Fibroblast of skin of right biceps (primary cell): ENCODE measurements at regions not wholly inside any gene's neighbourhood (a gene's known extent, or its start where the extent isn't known, plus 50 kb on each side); places are given as distances from the start of the nearest gene placed in this dataset.

Source experiments
- DNase-seq: peaks from one replicate; pipeline ENCODE4 v3.0.0-alpha.2; 2013

- no peak for DNase-seq
Observed at GRCh38 chr20:24135781-24136180, 147.2 kb upstream of the GGTLC1 start.

- DNase-seq: no peak
Observed at GRCh38 chr20:24134930-24135329, 146.4 kb upstream of the GGTLC1 start.

- peak; percentile 7 for DNase-seq
Observed at GRCh38 chr20:24134284-24134683, 145.7 kb upstream of the GGTLC1 start.

- peak; percentile 18 for DNase-seq
Observed at GRCh38 chr20:24132246-24132645, 143.7 kb upstream of the GGTLC1 start.

GRCh38 chr20:24131684-24132083 lies 143.1 kb upstream of the GGTLC1 start:
- no peak for DNase-seq

GRCh38 chr20:24131281-24131680 lies 142.7 kb upstream of the GGTLC1 start:
- no peak for DNase-seq

- no peak for DNase-seq
Observed at GRCh38 chr20:24129641-24130040, 141.1 kb upstream of the GGTLC1 start.

- DNase-seq: no peak
Observed at GRCh38 chr20:24124951-24125650, 136.5 kb upstream of the GGTLC1 start.

- DNase-seq: no peak
Observed at GRCh38 chr20:24124003-24124402, 135.4 kb upstream of the GGTLC1 start.

GRCh38 chr20:24118441-24119175 lies 130.0 kb upstream of the GGTLC1 start:
- DNase-seq: peak; percentile 56

GRCh38 chr20:24118034-24118433 lies 129.5 kb upstream of the GGTLC1 start:
- DNase-seq: peak; percentile 31

- DNase-seq: peak; percentile 65
Observed at GRCh38 chr20:24117383-24117782, 128.8 kb upstream of the GGTLC1 start.

GRCh38 chr20:24116611-24117010 lies 128.0 kb upstream of the GGTLC1 start:
- no peak for DNase-seq

GRCh38 chr20:24112360-24112759 lies 123.8 kb upstream of the GGTLC1 start:
- no peak for DNase-seq

- no peak for DNase-seq
Observed at GRCh38 chr20:24111858-24112257, 123.3 kb upstream of the GGTLC1 start.

- DNase-seq: no peak
Observed at GRCh38 chr20:24109537-24109936, 121.0 kb upstream of the GGTLC1 start.

GRCh38 chr20:24109008-24109407 lies 120.4 kb upstream of the GGTLC1 start:
- DNase-seq: peak; percentile 36

GRCh38 chr20:24108581-24108980 lies 120.0 kb upstream of the GGTLC1 start:
- DNase-seq: peak; percentile 19

GRCh38 chr20:24106801-24107445 lies 118.3 kb upstream of the GGTLC1 start:
- no peak for DNase-seq

GRCh38 chr20:24106150-24106800 lies 117.7 kb upstream of the GGTLC1 start:
- peak; percentile 64 for DNase-seq

- peak; percentile 73 for DNase-seq
Observed at GRCh38 chr20:24102749-24103333, 114.3 kb upstream of the GGTLC1 start.

- no peak for DNase-seq
Observed at GRCh38 chr20:24102290-24102689, 113.7 kb upstream of the GGTLC1 start.
